H1 (cell line): ENCODE measurements at regions not wholly inside any gene's neighbourhood (a gene's known extent, or its start where the extent isn't known, plus 50 kb on each side); places are given as distances from the start of the nearest gene placed in this dataset.

ENCODE experiments used
- CTCF ChIA-PET: fragments of 300-600 bp; sonication (Branson Sonifier 250); formaldehyde crosslinking; loops from one replicate; lab custom pipeline; 2021; ENCODE audit not compliant: partially characterized antibody; lab: Charles Lee
- POLR2A ChIA-PET: fragments of 300-600 bp; sonication (Branson Sonifier 250); formaldehyde crosslinking; loops from one replicate; lab custom pipeline; 2021; ENCODE audit warnings: inconsistent platforms; ENCODE audit not compliant: partially characterized antibody; lab: Charles Lee
- DNase-seq, 2 experiments: peaks; one replicate each; pipeline versions ENCODE4 v3.0.0 to v3.0.0-alpha.2; 2010 to 2022; ENCODE audit warnings: low spot score in 2 of 2, low read depth in 1 of 2, mixed read lengths in 1 of 2
- FAIRE-seq: peaks from 2 replicates; lab custom pipeline; 2011; peaks lifted over from hg19 to GRCh38; lab: Jason Lieb, UNC
- H2AFZ ChIP-seq: 2 replicates; pipeline ENCODE4 v1.8.1; 2012; ENCODE audit warnings: low read length, inconsistent platforms
- H2AK5ac ChIP-seq: 2 replicates; pipeline ENCODE4 v1.6.1; 2013; ENCODE audit warnings: low read depth, low read length
- H2BK120ac ChIP-seq: replicated peaks from 2 replicates; pipeline ENCODE3; 2013; ENCODE audit warnings: low read depth, low read length, inconsistent platforms
- H2BK12ac ChIP-seq: 2 replicates; pipeline ENCODE4 v1.6.1; 2013; ENCODE audit warnings: low read depth, low read length
- H2BK15ac ChIP-seq: 2 replicates; pipeline ENCODE4 v1.6.1; 2013; ENCODE audit warnings: low read length
- H2BK20ac ChIP-seq: 2 replicates; pipeline ENCODE4 v1.6.1; 2013; ENCODE audit warnings: low read length
- H2BK5ac ChIP-seq: 2 replicates; pipeline ENCODE4 v1.6.1; 2013; ENCODE audit warnings: low read depth, low read length
- H3K14ac ChIP-seq: 2 replicates; pipeline ENCODE4 v1.6.1; 2013; ENCODE audit warnings: inconsistent platforms; ENCODE audit not compliant: insufficient read length
- H3K18ac ChIP-seq: 2 replicates; pipeline ENCODE4 v1.6.1; 2013; ENCODE audit warnings: low read length; ENCODE audit errors: extremely low read depth
- H3K23ac ChIP-seq: 2 replicates; pipeline ENCODE4 v1.6.1; 2013; ENCODE audit warnings: inconsistent platforms; ENCODE audit not compliant: insufficient read length
- H3K23me2 ChIP-seq: 2 replicates; pipeline ENCODE4 v1.6.1; 2013; ENCODE audit warnings: low read depth, low read length
- H3K27ac ChIP-seq: 2 replicates; pipeline ENCODE4 v1.6.1; 2011; ENCODE audit warnings: low read depth, low read length, inconsistent platforms
- H3K27me3 ChIP-seq, 4 experiments: replicated peaks in 1 of 4; 1 replicate in 1 of 4; 2 replicates in 3 of 4; pipeline versions ENCODE4 v1.6.1 to v1.8.1; 2011 to 2013; ENCODE audit warnings: low read length in 3 of 4, mild to moderate bottlenecking in 3 of 4, inconsistent platforms in 2 of 4, mixed read lengths in 2 of 4, moderate library complexity in 1 of 4; ENCODE audit not compliant: control insufficient read depth in 3 of 4, insufficient read depth in 3 of 4; ENCODE audit errors: extremely low read depth in 1 of 4
- H3K36me3 ChIP-seq, 4 experiments: 2 replicates each; pipeline versions ENCODE4 v1.6.1 to v1.8.1; 2011 to 2013; ENCODE audit warnings: mild to moderate bottlenecking in 4 of 4, low read length in 3 of 4, moderate library complexity in 2 of 4, control low read depth in 1 of 4, inconsistent platforms in 1 of 4; ENCODE audit not compliant: insufficient read depth in 4 of 4, control insufficient read depth in 2 of 4
- H3K4ac ChIP-seq: replicated peaks from 2 replicates; pipeline ENCODE3; 2013; ENCODE audit warnings: low read length, low read depth, mixed read lengths, inconsistent platforms; ENCODE audit not compliant: insufficient read length
- H3K4me1 ChIP-seq, 4 experiments: replicated peaks in 1 of 4; 1 replicate in 1 of 4; 2 replicates in 3 of 4; pipeline versions ENCODE4 v1.6.1 to v1.8.1; 2011 to 2013; ENCODE audit warnings: low read length in 3 of 4, inconsistent platforms in 2 of 4, mixed read lengths in 1 of 4; ENCODE audit not compliant: insufficient read depth in 4 of 4, control insufficient read depth in 3 of 4
- H3K4me2 ChIP-seq, 2 experiments: 2 replicates each; pipeline versions ENCODE4 v1.6.1 to v1.8.1; 2011 to 2013; ENCODE audit warnings: low read depth in 2 of 2, low read length in 2 of 2, control low read depth in 1 of 2, inconsistent platforms in 1 of 2, mild to moderate bottlenecking in 1 of 2; ENCODE audit not compliant: insufficient read depth in 1 of 2
- H3K4me3 ChIP-seq, 4 experiments: fragments of 200-600, 300-600 bp in 1 of 4; sonication (generic), shearing (Covaris generic), sonication (Bioruptor Twin) in 1 of 4; 2 replicates each; pipeline versions ENCODE4 v1.5.1 to v1.8.1; 2011 to 2016; ENCODE audit warnings: low read length in 4 of 4, low read depth in 3 of 4, control low read depth in 2 of 4, inconsistent platforms in 2 of 4, mild to moderate bottlenecking in 2 of 4, mixed read lengths in 1 of 4, moderate library complexity in 1 of 4; ENCODE audit not compliant: insufficient read depth in 2 of 4; ENCODE audit errors: extremely low read depth in 1 of 4
- H3K56ac ChIP-seq: replicated peaks from 2 replicates; pipeline ENCODE3; 2013; ENCODE audit warnings: low read depth, mild to moderate bottlenecking, mixed read lengths, low read length, inconsistent platforms; ENCODE audit not compliant: insufficient read length
- H3K79me1 ChIP-seq: 2 replicates; pipeline ENCODE4 v1.6.1; 2013; ENCODE audit warnings: low read depth, low read length, control low read depth
- H3K79me2 ChIP-seq, 2 experiments: 2 replicates each; pipeline versions ENCODE4 v1.6.1 to v1.8.1; 2012 to 2013; ENCODE audit warnings: low read length in 2 of 2, mild to moderate bottlenecking in 2 of 2, inconsistent platforms in 1 of 2; ENCODE audit not compliant: insufficient read depth in 2 of 2, control insufficient read depth in 1 of 2
- H3K9ac ChIP-seq, 4 experiments: replicated peaks in 1 of 4; 1 replicate in 1 of 4; 2 replicates in 3 of 4; pipeline versions ENCODE4 v1.6.1 to v1.8.1; 2011 to 2013; ENCODE audit warnings: low read depth in 3 of 4, low read length in 3 of 4, control low read depth in 2 of 4, mild to moderate bottlenecking in 2 of 4, moderate library complexity in 2 of 4, inconsistent platforms in 1 of 4; ENCODE audit errors: extremely low read depth in 1 of 4
- H3K9me3 ChIP-seq, 2 experiments: 2 replicates each; pipeline versions ENCODE4 v1.6.1 to v1.8.1; 2012 to 2013; ENCODE audit warnings: mild to moderate bottlenecking in 2 of 2, moderate library complexity in 2 of 2, control low read depth in 1 of 2, inconsistent platforms in 1 of 2, low read depth in 1 of 2, low read length in 1 of 2, mixed read lengths in 1 of 2; ENCODE audit not compliant: insufficient read depth in 2 of 2
- H4K20me1 ChIP-seq, 2 experiments: replicated peaks in 1 of 2; 2 replicates each; pipeline versions ENCODE3 to v1.8.1; 2011 to 2013; ENCODE audit warnings: inconsistent platforms in 2 of 2, low read length in 2 of 2, mild to moderate bottlenecking in 1 of 2; ENCODE audit not compliant: insufficient read depth in 2 of 2, control insufficient read depth in 1 of 2
- H4K5ac ChIP-seq: 2 replicates; pipeline ENCODE4 v1.6.1; 2013; ENCODE audit warnings: low read length, low read depth, mixed read lengths, inconsistent platforms; ENCODE audit not compliant: insufficient read length
- H4K8ac ChIP-seq: 2 replicates; pipeline ENCODE4 v1.8.0; 2013; ENCODE audit warnings: mild to moderate bottlenecking, moderate library complexity, low read length, inconsistent platforms; ENCODE audit not compliant: insufficient read depth; ENCODE audit errors: extremely low read depth
- H4K91ac ChIP-seq: replicated peaks from 2 replicates; pipeline ENCODE3; 2013; ENCODE audit warnings: low read length, mixed read lengths, inconsistent platforms; ENCODE audit not compliant: insufficient read length
- ASH2L ChIP-seq: fragments of 200-600, 300-600 bp; sonication (generic); IDR thresholded peaks from one replicate; pipeline ENCODE4 v1.7.1; 2017; ENCODE audit warnings: low read length
- ATF3 ChIP-seq: IDR thresholded peaks from 2 replicates; pipeline ENCODE4 v1.6.1; 2011; ENCODE audit warnings: low read depth, mild to moderate bottlenecking, low read length; ENCODE audit not compliant: insufficient read depth
- CHD2 ChIP-seq: IDR thresholded peaks from 2 replicates; pipeline ENCODE4 v1.6.1; 2012; ENCODE audit warnings: low read length, improper control_type of control experiment
- NANOG ChIP-seq: IDR thresholded peaks from 2 replicates; pipeline ENCODE4 v1.6.1; 2011; ENCODE audit warnings: low read length, low read depth, mild to moderate bottlenecking, inconsistent platforms; ENCODE audit not compliant: insufficient read depth, poor library complexity, severe bottlenecking
- SIN3A ChIP-seq, 2 experiments: IDR thresholded peaks in 1 of 2; conservative IDR thresholded peaks in 1 of 2; 2 replicates each; pipeline ENCODE4 v1.6.1; 2011 to 2012; ENCODE audit warnings: low read length in 2 of 2, improper control_type of control experiment in 1 of 2, low read depth in 1 of 2, mild to moderate bottlenecking in 1 of 2
- SP4 ChIP-seq: IDR thresholded peaks from 2 replicates; pipeline ENCODE4 v1.6.1; 2012; ENCODE audit warnings: low read length, inconsistent platforms
- TAF1 ChIP-seq: IDR thresholded peaks from 2 replicates; pipeline ENCODE4 v1.6.1; 2011; ENCODE audit warnings: mild to moderate bottlenecking, low read depth, low read length
- TAF7 ChIP-seq: optimal IDR thresholded peaks from 2 replicates; pipeline ENCODE3; 2011; ENCODE audit warnings: low read depth, mild to moderate bottlenecking, inconsistent platforms, low read length, moderate library complexity, borderline replicate concordance
- whole genome bisulfite sequencing, 2 experiments: shearing (Covaris generic) in 1 of 2; methylation state at CpG; one replicate each; pipeline versions ENCODE4 v1.1.6 to v1.1.7; 2013 to 2015; ENCODE audit warnings: low lambda C conversion rate in 2 of 2, mixed read lengths in 2 of 2, inconsistent platforms in 1 of 2, low coverage in 1 of 2, missing lambda C conversion rate in 1 of 2; ENCODE audit not compliant: insufficient replicate concordance in 2 of 2, insufficient coverage in 1 of 2, insufficient read length in 1 of 2; ENCODE audit errors: extremely low coverage in 1 of 2, missing lambda C conversion rate in 1 of 2; 5-methylcytosine and 5-hydroxymethylcytosine counted together

GRCh38 chr15:26358708-26359107 is 414.2 kb downstream of the GABRB3 start:
- Histone ChIP-seq H3K27ac (no peak overlapping the region), H3K4me2 (no peak overlapping the region), H2BK120ac (no peak overlapping the region), H3K23me2 (peaks cover 2% of the 10 kb centered on the region; the same call in 1 of the 2 replicates), H3K79me2 (no peaks in the 10 kb centered on the region), H3K4me1 (no peaks in the 10 kb centered on the region; a peak in 1 of 7 replicates), H3K36me3 (no peaks in the 10 kb centered on the region), H3K9me3 (no peaks in the 10 kb centered on the region), H2BK5ac (no peak overlapping the region), H3K79me1 (no peaks in the 10 kb centered on the region), H3K14ac (no peak overlapping the region), H2BK15ac (no peak overlapping the region), H3K4ac (no peak overlapping the region), H2BK20ac (no peak overlapping the region), H3K23ac (no peak overlapping the region), H3K4me3 (no peak overlapping the region), H4K20me1 (no peaks in the 10 kb centered on the region), H3K18ac (no peak overlapping the region), H4K8ac (no peak overlapping the region), H4K5ac (no peak overlapping the region), H4K91ac (no peak overlapping the region), H2BK12ac (no peak overlapping the region), H3K56ac (no peak overlapping the region), H3K9ac (no peak overlapping the region), H2AFZ (no peak overlapping the region), H3K27me3 (no peaks in the 10 kb centered on the region; a peak in 1 of 7 replicates), H2AK5ac (no peak overlapping the region)
- CTCF ChIA-PET: interaction anchor here (0.9 kb wide), 1 partner anchor 12 kb away, joined by 3 read pairs; no protein-coding TSS in a partner anchor
- DNase-seq: no peak
- no peak for FAIRE-seq
- TF ChIP-seq TAF1: no peak
- no peak for TF ChIP-seq NANOG
- TF ChIP-seq SIN3A (conservative IDR thresholded peaks at IDR 0.05 in 1 of 2, IDR thresholded peaks at IDR 0.05 in 1 of 2; ENCODE audit: low read depth in 1 of 2, low read length in 2 of 2): no peak
- no peak for TF ChIP-seq ATF3
- no peak for TF ChIP-seq CHD2
- TF ChIP-seq SP4: no peak
- TF ChIP-seq ASH2L: no peak
- no peak for TF ChIP-seq TAF7
- 89% methylated on average over 3 of the region's 3 CpGs; no CpG with 5 or more reads in 1 of the 2 experiments for WGBS, 2 experiments
- POLR2A ChIA-PET: no interaction called here
